ENCODE measurements at regions not wholly inside any gene's neighbourhood (a gene's known extent, or its start where the extent isn't known, plus 50 kb on each side); places are given as distances from the start of the nearest gene placed in this dataset.

GRCh38 chr12:66059666-66060065, 70.9 kb downstream of the LLPH start:
- no peak for TF ChIP-seq CTCF (IDR thresholded peaks at IDR 0.05)
- TF ChIP-seq POLR2A (IDR thresholded peaks at IDR 0.05), result no peak
- Histone ChIP-seq H3K36me3 (no peaks in the 10 kb centered on the region), H3K4me1 (no peaks in the 10 kb centered on the region), H3K4me3 (no peak overlapping the region), H3K27ac (no peak overlapping the region), H3K27me3 (no peaks in the 10 kb centered on the region), H3K9me3 (no peaks in the 10 kb centered on the region)
- DNase-seq, result no peak
- intact Hi-C loops (cut with DNase I), result no loop called here
- no peak for ATAC-seq
- WGBS (ENCODE audit: insufficient coverage, low coverage, low lambda C conversion rate, missing lambda C conversion rate), result 75% methylated on average over 4 of the region's 5 CpGs

DNA sequence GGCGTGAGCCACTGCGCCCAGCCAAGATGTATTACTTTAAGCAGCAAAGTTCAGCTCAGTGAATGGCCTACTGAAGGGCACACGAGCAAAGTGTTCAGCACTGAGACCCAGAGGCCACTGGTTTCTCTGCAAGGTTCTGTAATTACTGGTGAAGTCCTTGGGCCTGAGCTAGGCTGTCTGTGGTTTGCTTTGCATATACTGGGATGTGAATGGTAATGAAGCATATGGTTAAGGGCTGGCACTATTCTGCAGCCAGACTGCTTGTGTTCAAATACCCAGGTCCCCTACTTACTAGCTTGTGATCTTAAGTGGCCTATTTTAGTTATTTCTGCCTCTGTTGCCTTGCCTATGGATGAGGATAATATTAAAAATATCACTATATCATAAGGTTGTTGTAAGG, 72.0 kb downstream of the LLPH start:
- no peak overlapping the region for H3K27ac ChIP-seq
- DNase-seq, result no peak
- ATAC-seq, result no peak
- H3K36me3 ChIP-seq, result no peaks in the 10 kb centered on the region
- intact Hi-C loops (cut with DNase I), result no loop called here
- no peaks in the 10 kb centered on the region for H3K9me3 ChIP-seq
- TF ChIP-seq CTCF (IDR thresholded peaks at IDR 0.05) (no peak), POLR2A (IDR thresholded peaks at IDR 0.05) (no peak)
- H3K27me3 ChIP-seq, result no peaks in the 10 kb centered on the region
- no peaks in the 10 kb centered on the region for H3K4me1 ChIP-seq
- whole genome bisulfite sequencing (ENCODE audit: insufficient coverage, low coverage, low lambda C conversion rate, missing lambda C conversion rate), result 82% methylated on average over 3 of the region's 3 CpGs
- H3K4me3 ChIP-seq, result no peak overlapping the region

DNA sequence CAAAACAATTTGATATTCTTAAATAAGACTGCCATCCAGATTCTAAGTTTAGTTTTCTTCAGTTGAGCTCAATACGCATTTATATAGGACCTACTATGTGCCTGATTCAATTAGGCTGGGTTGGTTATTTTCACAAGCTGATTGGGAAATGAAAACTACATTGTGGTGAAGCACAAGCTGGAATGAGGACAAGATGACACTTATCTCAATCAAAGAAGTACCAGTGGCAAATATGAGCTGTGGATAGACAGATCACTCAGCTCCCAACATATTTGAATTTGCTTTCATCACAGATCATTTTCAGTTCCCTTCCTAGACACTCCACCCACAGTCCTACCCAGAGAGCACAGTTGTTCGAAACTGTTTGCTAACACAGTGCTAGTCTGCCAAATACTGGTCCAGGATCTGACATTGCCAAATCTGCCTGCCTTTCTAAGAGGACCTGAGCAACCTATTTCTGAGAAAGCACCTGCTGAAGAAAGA, 74.7 kb downstream of the LLPH start:
- Histone ChIP-seq H3K27me3 (no peaks in the 10 kb centered on the region), H3K27ac (no peak overlapping the region), H3K4me3 (no peak overlapping the region), H3K4me1 (no peaks in the 10 kb centered on the region), H3K9me3 (no peaks in the 10 kb centered on the region), H3K36me3 (no peaks in the 10 kb centered on the region)
- peak; percentile 90 to 98 (median 96) for ATAC-seq
- intact Hi-C loops (cut with DNase I), result no loop called here
- WGBS (ENCODE audit: insufficient coverage, low coverage, low lambda C conversion rate, missing lambda C conversion rate), result 41% methylated on average over 2 of the region's 2 CpGs
- DNase-seq, result peak in 1 of 3 donors; percentile 55
- TF ChIP-seq POLR2A (IDR thresholded peaks at IDR 0.05), result no peak
- no peak for TF ChIP-seq CTCF (IDR thresholded peaks at IDR 0.05)

- no peaks in the 10 kb centered on the region for H3K36me3 ChIP-seq
- ATAC-seq (no peak), DNase-seq (no peak)
- H3K27me3 ChIP-seq, result no peaks in the 10 kb centered on the region
- WGBS (ENCODE audit: insufficient coverage, low coverage, low lambda C conversion rate, missing lambda C conversion rate), result 92% methylated on average over 1 of the region's 1 CpG
- TF ChIP-seq CTCF (IDR thresholded peaks at IDR 0.05) (no peak), POLR2A (IDR thresholded peaks at IDR 0.05) (no peak)
- H3K27ac ChIP-seq, result no peak overlapping the region
- H3K9me3 ChIP-seq, result no peaks in the 10 kb centered on the region
- H3K4me1 ChIP-seq, result peaks cover 0 to 6% (median 0%) of the 10 kb centered on the region in 4 donors
- no peak overlapping the region for H3K4me3 ChIP-seq
- intact Hi-C loops (cut with DNase I), result no loop called here
These were observed 77.4 kb downstream of the LLPH start for GRCh38 chr12:66052988-66053615.
